H9 (cell line): ENCODE measurements at regions not wholly inside any gene's neighbourhood (a gene's known extent, or its start where the extent isn't known, plus 50 kb on each side); places are given as distances from the start of the nearest gene placed in this dataset.

ENCODE experiments used
- DNase-seq: peaks from one replicate; pipeline ENCODE4 v3.0.0-alpha.2; 2017
- H2AFZ ChIP-seq: one replicate; pipeline ENCODE4 v1.6.1; 2013; ENCODE audit warnings: mild to moderate bottlenecking, low read length, control low read depth, moderate library complexity
- H2AK5ac ChIP-seq: 2 replicates; pipeline ENCODE4 v1.6.1; 2013; ENCODE audit warnings: low read length, control low read depth, mixed read lengths; ENCODE audit not compliant: insufficient read length
- H2BK120ac ChIP-seq: one replicate; pipeline ENCODE4 v1.6.1; 2013; ENCODE audit warnings: low read depth, mild to moderate bottlenecking, low read length, control low read depth, inconsistent platforms; ENCODE audit not compliant: poor library complexity, severe bottlenecking
- H2BK12ac ChIP-seq: 2 replicates; pipeline ENCODE4 v1.6.1; 2013; ENCODE audit warnings: low read length, control low read depth, mixed read lengths, low read depth; ENCODE audit not compliant: insufficient read length
- H2BK15ac ChIP-seq: 2 replicates; pipeline ENCODE4 v1.6.1; 2013; ENCODE audit warnings: low read depth, low read length, control low read depth
- H2BK20ac ChIP-seq: one replicate; pipeline ENCODE4 v1.6.1; 2013; ENCODE audit warnings: low read depth, mild to moderate bottlenecking, low read length, control low read depth, inconsistent platforms; ENCODE audit not compliant: poor library complexity, severe bottlenecking
- H2BK5ac ChIP-seq: 2 replicates; pipeline ENCODE4 v1.6.1; 2013; ENCODE audit warnings: low read length, control low read depth, mixed read lengths; ENCODE audit not compliant: insufficient read length
- H3K14ac ChIP-seq: 2 replicates; pipeline ENCODE4 v1.6.1; 2013; ENCODE audit warnings: low read length, control low read depth; ENCODE audit not compliant: insufficient read depth
- H3K18ac ChIP-seq: 2 replicates; pipeline ENCODE4 v1.6.1; 2013; ENCODE audit warnings: low read depth, mild to moderate bottlenecking, mixed read lengths, low read length, control low read depth; ENCODE audit not compliant: insufficient read length
- H3K23ac ChIP-seq: 2 replicates; pipeline ENCODE4 v1.6.1; 2013; ENCODE audit warnings: low read length, control low read depth, mixed read lengths, low read depth; ENCODE audit not compliant: insufficient read length
- H3K23me2 ChIP-seq: 2 replicates; pipeline ENCODE4 v1.6.1; 2013; ENCODE audit warnings: low read depth, mild to moderate bottlenecking, mixed read lengths, low read length, control low read depth; ENCODE audit not compliant: insufficient read length, poor library complexity, severe bottlenecking
- H3K27ac ChIP-seq: 2 replicates; pipeline ENCODE4 v1.5.1; 2013; ENCODE audit warnings: low read length, control low read depth, mixed read lengths, low read depth; ENCODE audit not compliant: insufficient read length
- H3K27me3 ChIP-seq: 2 replicates; pipeline ENCODE4 v1.6.1; 2013; ENCODE audit warnings: low read length, control low read depth, inconsistent platforms; ENCODE audit not compliant: insufficient read depth
- H3K4ac ChIP-seq: 2 replicates; pipeline ENCODE4 v1.6.1; 2013; ENCODE audit warnings: low read depth, mild to moderate bottlenecking, control low read depth, inconsistent platforms, low read length, moderate library complexity
- H3K4me1 ChIP-seq: 2 replicates; pipeline ENCODE4 v1.6.1; 2013; ENCODE audit warnings: low read length, control low read depth, inconsistent platforms; ENCODE audit not compliant: insufficient read depth
- H3K4me2 ChIP-seq: 2 replicates; pipeline ENCODE4 v1.6.1; 2013; ENCODE audit warnings: low read length, control low read depth, mixed read lengths; ENCODE audit not compliant: insufficient read length, insufficient read depth
- H3K56ac ChIP-seq: 2 replicates; pipeline ENCODE4 v1.6.1; 2013; ENCODE audit warnings: low read depth, mild to moderate bottlenecking, mixed read lengths, low read length, control low read depth; ENCODE audit not compliant: insufficient read length
- H3K79me1 ChIP-seq: 2 replicates; pipeline ENCODE4 v1.6.1; 2013; ENCODE audit warnings: low read depth, mild to moderate bottlenecking, moderate library complexity, low read length, control low read depth, inconsistent platforms; ENCODE audit not compliant: insufficient read depth, poor library complexity, severe bottlenecking
- H3K79me2 ChIP-seq: 2 replicates; pipeline ENCODE4 v1.6.1; 2013; ENCODE audit warnings: low read length, control low read depth, inconsistent platforms; ENCODE audit not compliant: insufficient read depth
- H3K9ac ChIP-seq: 2 replicates; pipeline ENCODE4 v1.6.1; 2013; ENCODE audit warnings: low read length, control low read depth, mixed read lengths; ENCODE audit not compliant: insufficient read length; ENCODE audit errors: extremely low read depth
- H3K9me3 ChIP-seq: one replicate; pipeline ENCODE4 v1.6.1; 2013; ENCODE audit warnings: low read depth, low read length, inconsistent platforms; ENCODE audit not compliant: control insufficient read depth
- H3T11ph ChIP-seq: one replicate; pipeline ENCODE4 v1.6.1; 2013; ENCODE audit warnings: mild to moderate bottlenecking, low read length, control low read depth, inconsistent platforms
- H4K20me1 ChIP-seq: one replicate; pipeline ENCODE4 v1.6.1; 2013; ENCODE audit not compliant: control insufficient read depth, insufficient read length, insufficient read depth
- H4K5ac ChIP-seq: 2 replicates; pipeline ENCODE4 v1.6.1; 2013; ENCODE audit warnings: low read depth, mild to moderate bottlenecking, mixed read lengths, low read length, control low read depth; ENCODE audit not compliant: insufficient read length
- H4K8ac ChIP-seq: replicated peaks from 2 replicates; pipeline ENCODE4 v1.6.1; 2013; ENCODE audit warnings: low read length, control low read depth, mixed read lengths, low read depth; ENCODE audit not compliant: insufficient read length
- H4K91ac ChIP-seq: 2 replicates; pipeline ENCODE4 v1.6.1; 2013; ENCODE audit warnings: low read depth, mild to moderate bottlenecking, moderate library complexity, mixed read lengths, low read length, control low read depth; ENCODE audit not compliant: insufficient read length
- H3K27ac Mint-ChIP-seq, 3 experiments: 2 replicates in 2 of 3; 3 replicates in 1 of 3; pipeline ENCODE4 v1.8.0; 2020 to 2021; ENCODE audit warnings: mixed read lengths in 3 of 3, mild to moderate bottlenecking in 1 of 3, moderate library complexity in 1 of 3
- H3K27me3 Mint-ChIP-seq: 2 replicates; pipeline ENCODE4 v1.8.0; 2021; ENCODE audit warnings: low read depth, mild to moderate bottlenecking, moderate library complexity, mixed read lengths
- H3K36me3 Mint-ChIP-seq, 3 experiments: 2 replicates in 2 of 3; 3 replicates in 1 of 3; pipeline ENCODE4 v1.8.0; 2020 to 2021; ENCODE audit warnings: low read depth in 3 of 3, mixed read lengths in 3 of 3; ENCODE audit not compliant: insufficient read depth in 1 of 3
- H3K4me1 Mint-ChIP-seq, 2 experiments: 2 replicates each; pipeline ENCODE4 v1.8.0; 2020; ENCODE audit warnings: mixed read lengths in 2 of 2
- H3K4me3 Mint-ChIP-seq, 2 experiments: 2 replicates in 1 of 2; 3 replicates in 1 of 2; pipeline ENCODE4 v1.8.0; 2020 to 2021; ENCODE audit warnings: mild to moderate bottlenecking in 2 of 2, mixed read lengths in 2 of 2, moderate library complexity in 1 of 2
- H3K9me3 Mint-ChIP-seq, 2 experiments: 2 replicates in 1 of 2; 3 replicates in 1 of 2; pipeline ENCODE4 v1.8.0; 2020; ENCODE audit warnings: mild to moderate bottlenecking in 2 of 2, mixed read lengths in 2 of 2, moderate library complexity in 1 of 2
- WGBS: extraction: QIAGEN DNeasy Blood & Tissue Kit; methylation state at CpG from one replicate; pipeline ENCODE4 v1.1.7; 2013; ENCODE audit warnings: missing lambda C conversion rate, low lambda C conversion rate, mixed read lengths; ENCODE audit not compliant: insufficient read length; ENCODE audit errors: extremely low coverage; 5-methylcytosine and 5-hydroxymethylcytosine counted together
- TF ChIP-seq, protein P1 (sequence below): fragments of 200-600 bp; sonication (generic); conservative IDR thresholded peaks from 3 replicates; pipeline ENCODE4 v1.8.0; 2021; ENCODE audit warnings: antibody characterized with exemption, mild to moderate bottlenecking

- H3K56ac ChIP-seq: no peak overlapping the region
- Mint-ChIP-seq H3K9me3 (no peaks in the 10 kb centered on the region), H3K4me1 (peaks cover 8 to 9% of the 10 kb centered on the region in 2 experiments), H3K36me3 (no peaks in the 10 kb centered on the region), H3K4me3 (no peak overlapping the region), H3K27me3 (no peaks in the 10 kb centered on the region), H3K27ac (no peak overlapping the region; a peak in 1 of 7 replicates)
- no peak overlapping the region for H3T11ph ChIP-seq
- H3K4me1 ChIP-seq: no peaks in the 10 kb centered on the region
- no peak overlapping the region for H2BK20ac ChIP-seq
- H3K14ac ChIP-seq: no peak overlapping the region
- H3K18ac ChIP-seq: no peak overlapping the region
- H3K79me2 ChIP-seq: no peaks in the 10 kb centered on the region
- H3K23ac ChIP-seq: no peak overlapping the region
- WGBS: no CpG with 5 or more reads among the region's 5 CpGs
- no peak overlapping the region for H2BK5ac ChIP-seq
- H3K79me1 ChIP-seq: no peaks in the 10 kb centered on the region
- H2BK12ac ChIP-seq: no peak overlapping the region
- DNase-seq: no peak
- H3K27ac ChIP-seq: no peak overlapping the region
- H2BK120ac ChIP-seq: no peak overlapping the region
- H4K91ac ChIP-seq: no peak overlapping the region
- H4K20me1 ChIP-seq: no peaks in the 10 kb centered on the region
- no peak overlapping the region for H2AK5ac ChIP-seq
- no peak overlapping the region for H4K8ac ChIP-seq
- no peak overlapping the region for H3K9ac ChIP-seq
- H2AFZ ChIP-seq: peak overlapping the region; percentile 9
- H3K23me2 ChIP-seq: no peaks in the 10 kb centered on the region
- H3K9me3 ChIP-seq: no peaks in the 10 kb centered on the region
- H3K27me3 ChIP-seq: no peaks in the 10 kb centered on the region
- H3K4ac ChIP-seq: no peak overlapping the region
- TF ChIP-seq, protein P1, sequence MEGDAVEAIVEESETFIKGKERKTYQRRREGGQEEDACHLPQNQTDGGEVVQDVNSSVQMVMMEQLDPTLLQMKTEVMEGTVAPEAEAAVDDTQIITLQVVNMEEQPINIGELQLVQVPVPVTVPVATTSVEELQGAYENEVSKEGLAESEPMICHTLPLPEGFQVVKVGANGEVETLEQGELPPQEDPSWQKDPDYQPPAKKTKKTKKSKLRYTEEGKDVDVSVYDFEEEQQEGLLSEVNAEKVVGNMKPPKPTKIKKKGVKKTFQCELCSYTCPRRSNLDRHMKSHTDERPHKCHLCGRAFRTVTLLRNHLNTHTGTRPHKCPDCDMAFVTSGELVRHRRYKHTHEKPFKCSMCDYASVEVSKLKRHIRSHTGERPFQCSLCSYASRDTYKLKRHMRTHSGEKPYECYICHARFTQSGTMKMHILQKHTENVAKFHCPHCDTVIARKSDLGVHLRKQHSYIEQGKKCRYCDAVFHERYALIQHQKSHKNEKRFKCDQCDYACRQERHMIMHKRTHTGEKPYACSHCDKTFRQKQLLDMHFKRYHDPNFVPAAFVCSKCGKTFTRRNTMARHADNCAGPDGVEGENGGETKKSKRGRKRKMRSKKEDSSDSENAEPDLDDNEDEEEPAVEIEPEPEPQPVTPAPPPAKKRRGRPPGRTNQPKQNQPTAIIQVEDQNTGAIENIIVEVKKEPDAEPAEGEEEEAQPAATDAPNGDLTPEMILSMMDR: no peak
- no peak overlapping the region for H3K4me2 ChIP-seq
- no peak overlapping the region for H4K5ac ChIP-seq
- H2BK15ac ChIP-seq: no peak overlapping the region
These were observed 209.0 kb downstream of the SIM1 start for GRCh38 chr6:100255701-100256100.
